Chondrocyte (in vitro differentiated cells): ENCODE measurements at regions not wholly inside any gene's neighbourhood (a gene's known extent, or its start where the extent isn't known, plus 50 kb on each side); places are given as distances from the start of the nearest gene placed in this dataset.

Experiments used
- DNase-seq: peaks from one replicate; pipeline ENCODE4 v3.0.0; 2021; ENCODE audit warnings: mixed read lengths, low spot score
- H3K27ac Mint-ChIP-seq: one replicate; pipeline ENCODE4 v1.8.0; 2021; ENCODE audit warnings: mild to moderate bottlenecking, moderate library complexity, mixed read lengths; ENCODE audit not compliant: unreplicated experiment
- H3K27me3 Mint-ChIP-seq: 2 replicates; pipeline ENCODE4 v1.8.0; 2021; ENCODE audit warnings: low read depth, mixed read lengths
- H3K36me3 Mint-ChIP-seq: 2 replicates; pipeline ENCODE4 v1.8.0; 2021; ENCODE audit warnings: low read depth, mixed read lengths
- H3K4me1 Mint-ChIP-seq: 2 replicates; pipeline ENCODE4 v1.8.0; 2021; ENCODE audit warnings: low read depth, mild to moderate bottlenecking, mixed read lengths
- H3K4me3 Mint-ChIP-seq: one replicate; pipeline ENCODE4 v1.8.0; 2021; ENCODE audit warnings: mild to moderate bottlenecking, moderate library complexity, mixed read lengths; ENCODE audit not compliant: unreplicated experiment
- H3K9me3 Mint-ChIP-seq: 2 replicates; pipeline ENCODE4 v1.8.0; 2021; ENCODE audit warnings: low read depth, mixed read lengths
- CTCF ChIP-seq: fragments of 200-600 bp; sonication (generic); IDR thresholded peaks from 2 replicates; pipeline ENCODE4 v1.5.0; 2021; ENCODE audit warnings: antibody characterized with exemption, mild to moderate bottlenecking, moderate library complexity

DNA sequence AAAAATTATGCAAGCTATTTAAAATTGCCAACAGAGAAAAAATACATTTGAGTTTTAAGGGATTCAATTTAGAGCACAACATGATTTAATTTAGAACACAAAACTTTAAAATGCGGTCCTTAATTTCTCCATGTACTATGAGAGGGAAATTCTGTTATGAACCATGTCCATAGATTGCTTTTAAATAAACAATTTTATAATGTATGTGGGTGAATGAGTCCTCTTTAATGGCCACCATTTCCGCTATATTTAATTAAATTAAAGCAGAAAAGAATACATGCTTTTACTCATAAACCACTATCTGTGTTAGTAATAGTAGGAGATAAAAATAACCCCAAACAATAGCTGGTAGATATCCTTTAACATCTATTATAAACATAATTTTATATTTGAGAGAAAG lies 914.6 kb downstream of the LTN1 start:
- no peak overlapping the region for H3K27ac Mint-ChIP-seq
- no peak overlapping the region for H3K4me3 Mint-ChIP-seq
- H3K36me3 Mint-ChIP-seq: no peaks in the 10 kb centered on the region
- peaks cover 3% of the 10 kb centered on the region for H3K9me3 Mint-ChIP-seq
- no peak for DNase-seq
- no peak for TF ChIP-seq CTCF
- no peaks in the 10 kb centered on the region for H3K4me1 Mint-ChIP-seq
- H3K27me3 Mint-ChIP-seq: peaks cover 2% of the 10 kb centered on the region

GRCh38 chr21:28074676-28075075 lies 918.0 kb downstream of the LTN1 start:
- H3K4me1 Mint-ChIP-seq: peaks cover 1% of the 10 kb centered on the region
- H3K27me3 Mint-ChIP-seq: peaks cover 2% of the 10 kb centered on the region
- peaks cover 8% of the 10 kb centered on the region for H3K9me3 Mint-ChIP-seq
- peaks cover 1% of the 10 kb centered on the region for H3K36me3 Mint-ChIP-seq
- TF ChIP-seq CTCF: no peak
- H3K27ac Mint-ChIP-seq: no peak overlapping the region
- DNase-seq: no peak
- H3K4me3 Mint-ChIP-seq: no peak overlapping the region

- H3K27ac Mint-ChIP-seq: no peak overlapping the region
- no peak for TF ChIP-seq CTCF
Observed at GRCh38 chr21:28072601-28073000, 920.1 kb downstream of the LTN1 start.

GRCh38 chr21:28069450-28069923 lies 923.2 kb downstream of the LTN1 start:
- H3K36me3 Mint-ChIP-seq: peaks cover 1% of the 10 kb centered on the region
- H3K4me3 Mint-ChIP-seq: no peak overlapping the region
- H3K27me3 Mint-ChIP-seq: no peaks in the 10 kb centered on the region
- no peak overlapping the region for H3K27ac Mint-ChIP-seq
- H3K9me3 Mint-ChIP-seq: peaks cover 8% of the 10 kb centered on the region
- peaks cover 10% of the 10 kb centered on the region for H3K4me1 Mint-ChIP-seq
- TF ChIP-seq CTCF: no peak
- DNase-seq: no peak

More at GRCh38 chr21:28072601-28073000, 920.1 kb downstream of the LTN1 start:
- Mint-ChIP-seq H3K4me1 (peaks cover 10% of the 10 kb centered on the region), H3K9me3 (peaks cover 8% of the 10 kb centered on the region), H3K27me3 (no peaks in the 10 kb centered on the region), H3K36me3 (peaks cover 1% of the 10 kb centered on the region), H3K4me3 (no peak overlapping the region)
- DNase-seq: no peak

DNA sequence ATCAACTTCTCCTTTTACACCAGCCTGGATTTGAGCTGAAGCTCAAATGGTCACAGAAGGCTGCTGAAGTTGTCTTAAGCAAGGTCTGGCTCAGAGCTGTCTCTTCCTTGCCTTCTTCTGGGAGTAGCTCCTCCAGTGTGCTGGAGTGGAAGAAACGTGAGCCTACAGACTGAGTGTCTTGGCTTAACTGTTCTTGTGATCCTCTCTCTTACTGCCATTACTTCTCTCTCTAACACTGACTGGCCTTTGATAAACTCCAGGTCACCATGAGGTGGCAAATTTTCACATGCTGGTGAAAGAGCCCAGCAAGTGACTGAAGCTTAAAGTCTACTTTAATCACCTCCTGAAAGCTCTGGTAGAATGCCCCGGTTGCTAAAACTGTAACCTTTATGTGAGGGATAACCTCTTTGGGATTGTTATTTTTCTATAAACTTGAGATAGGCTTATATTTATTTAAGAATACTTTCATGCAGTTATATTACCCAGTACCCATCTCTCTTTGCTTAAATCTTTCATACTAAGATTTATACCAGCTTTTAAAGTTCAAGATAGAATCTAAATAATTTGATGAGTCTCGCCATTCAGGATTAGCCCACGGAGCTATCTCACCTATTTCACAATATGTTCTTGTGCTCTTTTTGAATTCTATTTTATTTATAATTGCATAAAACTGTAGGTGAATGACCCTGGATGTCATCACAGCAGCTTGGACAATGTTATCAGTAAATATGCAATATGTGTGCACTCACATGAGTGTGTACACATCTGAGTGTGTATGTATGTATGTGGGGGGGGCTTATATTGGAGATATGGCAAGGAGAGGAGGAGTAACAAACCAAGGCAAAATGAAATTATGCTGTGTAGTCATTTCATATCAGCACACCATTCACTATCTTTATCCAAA lies 924.0 kb downstream of the LTN1 start:
- Mint-ChIP-seq H3K9me3 (peaks cover 8% of the 10 kb centered on the region), H3K27ac (no peak overlapping the region), H3K27me3 (no peaks in the 10 kb centered on the region), H3K4me3 (no peak overlapping the region), H3K4me1 (peaks cover 10% of the 10 kb centered on the region), H3K36me3 (peaks cover 1% of the 10 kb centered on the region)
- DNase-seq: no peak
- no peak for TF ChIP-seq CTCF
